GM23248 (cell line): ENCODE measurements at regions not wholly inside any gene's neighbourhood (a gene's known extent, or its start where the extent isn't known, plus 50 kb on each side); places are given as distances from the start of the nearest gene placed in this dataset.

ENCODE experiments used
- EZH2 ChIP-seq: fragments of 200-600 bp; sonication (generic); IDR thresholded peaks from 2 replicates; pipeline ENCODE4 v1.6.1; 2018; ENCODE audit warnings: antibody characterized with exemption, mild to moderate bottlenecking; ENCODE audit not compliant: insufficient read depth, poor library complexity, severe bottlenecking
- EZH2phosphoT487 ChIP-seq: fragments of 200-600 bp; sonication (generic); IDR thresholded peaks from 2 replicates; pipeline ENCODE4 v1.6.1; 2018; ENCODE audit warnings: antibody characterized with exemption, moderate library complexity, mild to moderate bottlenecking, low read depth; ENCODE audit not compliant: insufficient read depth

DNA sequence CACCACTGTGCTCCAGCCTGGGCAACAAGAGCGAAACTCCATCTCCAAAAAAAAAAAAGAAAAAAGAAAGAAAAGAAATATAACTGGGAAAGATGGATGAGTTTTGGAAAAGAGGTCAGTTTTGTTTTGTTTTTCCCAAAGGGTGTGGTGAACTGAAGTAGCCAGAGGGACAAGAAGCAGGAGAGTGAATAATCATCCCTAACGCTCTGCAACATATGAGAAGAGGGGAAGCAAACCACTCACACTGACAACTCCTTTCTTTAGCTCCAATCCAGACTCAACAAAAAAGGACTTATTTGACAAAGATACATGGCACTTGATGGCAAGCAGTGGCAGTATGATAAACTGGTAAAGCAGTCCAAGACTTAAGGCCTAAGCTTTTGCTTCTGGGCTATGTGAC lies 176.1 kb upstream of the HMHB1 start:
- TF ChIP-seq EZH2 (no peak), EZH2phosphoT487 (no peak)
